ENCODE measurements at regions not wholly inside any gene's neighbourhood (a gene's known extent, or its start where the extent isn't known, plus 50 kb on each side); places are given as distances from the start of the nearest gene placed in this dataset.

- Histone ChIP-seq H3K27me3 (peaks cover 0 to 7% (median 0%) of the 10 kb centered on the region in 3 donors), H3K27ac (no peak overlapping the region), H3K4me1 (peaks cover 0 to 5% (median 4%) of the 10 kb centered on the region in 4 donors), H3K4me3 (peak overlapping the region in 3 of 4 donors; percentile 43 to 51 (median 51)), H3K9me3 (no peaks in the 10 kb centered on the region), H3K36me3 (no peaks in the 10 kb centered on the region)
- DNase-seq, result no peak
- intact Hi-C loops (cut with DNase I), result loop anchor here (5.0 kb wide), 2 partner anchors 84 to 134 kb away; partner anchors contain the start of gene ANXA2R
- no peak for TF ChIP-seq EP300 (IDR thresholded peaks at IDR 0.05)
- no peak for TF ChIP-seq CTCF (IDR thresholded peaks at IDR 0.05)
- TF ChIP-seq POLR2AphosphoS5 (IDR thresholded peaks at IDR 0.05), result no peak
- no peak for TF ChIP-seq POLR2A (IDR thresholded peaks at IDR 0.05)
- WGBS, 2 donors, result 32 to 51% methylated on average over 2 of the region's 2 CpGs
Observed at GRCh38 chr5:42908086-42908485, 96.4 kb upstream of the SELENOP start.

GRCh38 chr5:42905827-42906226 lies 94.1 kb upstream of the SELENOP start:
- intact Hi-C loops (cut with DNase I), result loop anchor here (5.0 kb wide), 2 partner anchors 86 to 136 kb away; partner anchors contain the start of gene ANXA2R
- no peak for TF ChIP-seq POLR2AphosphoS5 (IDR thresholded peaks at IDR 0.05)
- no peak for TF ChIP-seq CTCF (IDR thresholded peaks at IDR 0.05)
- no peak for TF ChIP-seq EP300 (IDR thresholded peaks at IDR 0.05)
- no peak for TF ChIP-seq POLR2A (IDR thresholded peaks at IDR 0.05)
- Histone ChIP-seq H3K4me3 (no peak overlapping the region), H3K9me3 (no peaks in the 10 kb centered on the region), H3K27me3 (peaks cover 0 to 7% (median 0%) of the 10 kb centered on the region in 3 donors), H3K4me1 (peaks cover 0 to 5% (median 4%) of the 10 kb centered on the region in 4 donors), H3K27ac (no peak overlapping the region), H3K36me3 (no peaks in the 10 kb centered on the region)
- WGBS, 2 donors, result 82 to 95% methylated on average over 1 of the region's 1 CpG
- DNase-seq, result no peak

GRCh38 chr5:42900734-42901133 lies 89.0 kb upstream of the SELENOP start:
- H3K27me3 ChIP-seq, result no peaks in the 10 kb centered on the region
- no peak overlapping the region for H3K4me3 ChIP-seq
- no peak for DNase-seq
- H3K36me3 ChIP-seq, result no peaks in the 10 kb centered on the region
- H3K27ac ChIP-seq, result no peak overlapping the region
- H3K4me1 ChIP-seq, result no peaks in the 10 kb centered on the region
- TF ChIP-seq EP300 (IDR thresholded peaks at IDR 0.05), result no peak
- no peak for TF ChIP-seq CTCF (IDR thresholded peaks at IDR 0.05)
- TF ChIP-seq POLR2AphosphoS5 (IDR thresholded peaks at IDR 0.05), result no peak
- no peak for TF ChIP-seq POLR2A (IDR thresholded peaks at IDR 0.05)
- WGBS, 2 donors, result 89 to 94% methylated on average over 1 of the region's 1 CpG
- intact Hi-C loops (cut with DNase I), result no loop called here
- H3K9me3 ChIP-seq, result no peaks in the 10 kb centered on the region

GRCh38 chr5:42898760-42899159 lies 87.1 kb upstream of the SELENOP start:
- Histone ChIP-seq H3K36me3 (no peaks in the 10 kb centered on the region), H3K27me3 (no peaks in the 10 kb centered on the region), H3K4me3 (no peak overlapping the region), H3K4me1 (no peaks in the 10 kb centered on the region), H3K9me3 (no peaks in the 10 kb centered on the region), H3K27ac (no peak overlapping the region)
- intact Hi-C loops (cut with DNase I), result no loop called here
- TF ChIP-seq POLR2A (IDR thresholded peaks at IDR 0.05), result no peak
- TF ChIP-seq CTCF (IDR thresholded peaks at IDR 0.05), result no peak
- TF ChIP-seq POLR2AphosphoS5 (IDR thresholded peaks at IDR 0.05), result no peak
- no peak for TF ChIP-seq EP300 (IDR thresholded peaks at IDR 0.05)
- no peak for DNase-seq
- 89 to 94% methylated on average over 14 of the region's 14 CpGs for whole genome bisulfite sequencing, 2 donors

- intact Hi-C loops (cut with DNase I), result no loop called here
Observed at GRCh38 chr5:42896523-42896922, 84.8 kb upstream of the SELENOP start.

More at GRCh38 chr5:42896523-42896922, 84.8 kb upstream of the SELENOP start:
- Histone ChIP-seq H3K27ac (no peak overlapping the region), H3K4me1 (no peaks in the 10 kb centered on the region), H3K36me3 (no peaks in the 10 kb centered on the region), H3K27me3 (no peaks in the 10 kb centered on the region), H3K4me3 (no peak overlapping the region), H3K9me3 (no peaks in the 10 kb centered on the region)
- DNase-seq, result no peak
- whole genome bisulfite sequencing, 2 donors, result 60 to 65% methylated on average over 3 of the region's 3 CpGs
- TF ChIP-seq POLR2A (IDR thresholded peaks at IDR 0.05), result no peak
- no peak for TF ChIP-seq POLR2AphosphoS5 (IDR thresholded peaks at IDR 0.05)
- no peak for TF ChIP-seq CTCF (IDR thresholded peaks at IDR 0.05)
- TF ChIP-seq EP300 (IDR thresholded peaks at IDR 0.05), result no peak
